GM12873 (cell line): ENCODE measurements at regions not wholly inside any gene's neighbourhood (a gene's known extent, or its start where the extent isn't known, plus 50 kb on each side); places are given as distances from the start of the nearest gene placed in this dataset.

Source experiments
- TF ChIP-seq, protein P1 (sequence below): IDR thresholded peaks from 2 replicates; pipeline ENCODE4 v1.5.1; 2012; ENCODE audit warnings: low read depth, mild to moderate bottlenecking, moderate library complexity, low read length, control low read depth; ENCODE audit not compliant: insufficient read depth; ENCODE audit errors: missing control alignments

DNA sequence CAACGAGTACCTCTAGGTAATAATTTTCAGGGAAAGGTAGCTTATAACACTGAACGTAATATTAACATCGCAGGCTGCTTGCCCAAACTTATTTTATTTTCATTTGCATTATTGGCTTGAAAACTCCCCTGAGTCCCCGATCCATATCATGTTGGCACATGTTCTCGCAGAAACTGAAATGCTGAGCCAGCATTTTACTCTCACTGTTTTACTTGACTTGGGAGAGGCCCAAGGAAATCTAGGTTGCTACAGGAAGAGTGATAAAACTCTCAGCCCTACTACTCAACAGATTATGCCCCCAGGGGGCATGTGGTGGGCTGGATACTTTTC, 183.5 kb upstream of the HABP2 start:
- TF ChIP-seq, protein P1, sequence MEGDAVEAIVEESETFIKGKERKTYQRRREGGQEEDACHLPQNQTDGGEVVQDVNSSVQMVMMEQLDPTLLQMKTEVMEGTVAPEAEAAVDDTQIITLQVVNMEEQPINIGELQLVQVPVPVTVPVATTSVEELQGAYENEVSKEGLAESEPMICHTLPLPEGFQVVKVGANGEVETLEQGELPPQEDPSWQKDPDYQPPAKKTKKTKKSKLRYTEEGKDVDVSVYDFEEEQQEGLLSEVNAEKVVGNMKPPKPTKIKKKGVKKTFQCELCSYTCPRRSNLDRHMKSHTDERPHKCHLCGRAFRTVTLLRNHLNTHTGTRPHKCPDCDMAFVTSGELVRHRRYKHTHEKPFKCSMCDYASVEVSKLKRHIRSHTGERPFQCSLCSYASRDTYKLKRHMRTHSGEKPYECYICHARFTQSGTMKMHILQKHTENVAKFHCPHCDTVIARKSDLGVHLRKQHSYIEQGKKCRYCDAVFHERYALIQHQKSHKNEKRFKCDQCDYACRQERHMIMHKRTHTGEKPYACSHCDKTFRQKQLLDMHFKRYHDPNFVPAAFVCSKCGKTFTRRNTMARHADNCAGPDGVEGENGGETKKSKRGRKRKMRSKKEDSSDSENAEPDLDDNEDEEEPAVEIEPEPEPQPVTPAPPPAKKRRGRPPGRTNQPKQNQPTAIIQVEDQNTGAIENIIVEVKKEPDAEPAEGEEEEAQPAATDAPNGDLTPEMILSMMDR, result no peak

DNA sequence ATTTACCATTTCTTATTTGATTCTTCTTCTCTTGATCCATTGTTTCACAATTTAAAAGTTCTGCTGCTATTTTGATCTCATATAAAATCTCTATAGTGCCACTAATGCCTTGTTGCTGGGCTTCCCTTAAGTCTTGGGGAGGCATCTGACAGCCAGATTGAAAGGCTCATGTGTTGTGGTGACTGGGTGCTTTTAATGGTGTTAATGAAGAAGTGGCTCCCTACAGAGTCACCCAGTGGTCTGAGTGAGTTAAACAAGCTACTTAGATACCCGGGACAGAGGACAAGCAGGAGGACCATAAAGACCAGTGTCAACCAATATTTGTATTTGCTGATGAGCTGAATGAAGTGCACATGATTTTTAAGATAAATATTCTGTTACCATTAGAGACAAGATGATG, 176.4 kb upstream of the HABP2 start:
- TF ChIP-seq, protein P1, result no peak

DNA sequence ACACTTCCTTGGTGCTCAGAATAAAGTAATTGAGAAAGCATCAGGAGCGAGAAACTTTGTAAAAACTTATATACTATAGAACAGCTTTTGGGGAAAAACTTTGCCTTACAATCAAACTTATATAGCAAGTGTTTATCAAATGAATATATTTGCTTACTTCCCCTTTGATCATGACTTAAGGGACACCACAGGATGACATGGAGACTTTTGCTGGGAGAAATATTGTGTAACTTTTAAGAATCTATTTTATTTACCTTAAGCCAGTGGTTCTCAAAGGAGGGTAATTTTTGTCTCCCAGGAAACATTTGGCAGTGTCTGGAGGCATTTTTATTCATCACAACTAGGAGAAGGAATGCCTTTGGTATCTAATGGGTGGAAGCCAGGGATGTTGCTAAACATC, 173.8 kb upstream of the HABP2 start:
- TF ChIP-seq, protein P1, result no peak

DNA sequence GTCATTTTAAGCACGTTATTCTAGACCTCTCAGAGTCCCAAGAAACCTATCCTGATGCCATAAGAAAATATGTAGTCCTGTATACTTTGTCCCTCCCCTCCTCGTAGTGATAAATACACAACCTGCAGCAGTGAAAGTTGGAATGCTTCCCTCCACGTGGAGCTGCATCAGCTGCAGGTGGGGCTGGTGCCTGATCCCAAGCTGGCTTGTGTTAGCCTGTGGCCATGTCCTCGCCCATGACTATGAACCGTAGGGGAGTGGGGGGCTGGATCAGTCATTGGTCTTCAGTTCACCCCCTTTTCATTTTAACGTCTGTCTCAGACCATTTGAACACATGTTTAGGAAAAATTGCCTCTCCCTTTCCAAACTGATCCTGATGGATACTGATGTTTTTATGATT, 171.4 kb upstream of the HABP2 start:
- TF ChIP-seq, protein P1, result no peak

DNA sequence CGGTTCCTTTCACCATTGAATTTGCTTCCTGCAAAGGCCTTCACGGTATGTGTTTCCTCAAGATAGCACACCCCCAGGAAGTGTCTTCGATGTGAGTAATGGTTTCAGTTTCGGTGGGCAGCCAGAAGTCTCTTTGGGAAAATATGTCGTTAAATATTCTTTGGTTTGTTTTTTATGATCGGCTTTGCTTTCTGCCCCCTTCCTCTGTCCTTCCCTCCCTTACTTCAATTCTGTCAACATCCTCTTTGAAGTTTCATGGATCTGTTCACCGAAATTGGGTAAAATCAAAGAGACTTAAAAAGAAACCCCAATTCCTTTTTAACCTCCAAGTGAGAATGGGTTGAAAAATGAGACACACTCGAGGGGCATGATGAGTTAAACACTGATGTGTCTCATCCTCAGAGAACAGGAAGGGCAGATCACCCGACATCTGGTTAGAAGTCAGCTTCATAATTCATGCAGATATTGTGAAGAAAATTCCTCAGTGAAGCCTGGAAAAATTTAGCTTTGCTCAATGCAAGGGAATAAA, 170.8 kb upstream of the HABP2 start:
- TF ChIP-seq, protein P1, result no peak

DNA sequence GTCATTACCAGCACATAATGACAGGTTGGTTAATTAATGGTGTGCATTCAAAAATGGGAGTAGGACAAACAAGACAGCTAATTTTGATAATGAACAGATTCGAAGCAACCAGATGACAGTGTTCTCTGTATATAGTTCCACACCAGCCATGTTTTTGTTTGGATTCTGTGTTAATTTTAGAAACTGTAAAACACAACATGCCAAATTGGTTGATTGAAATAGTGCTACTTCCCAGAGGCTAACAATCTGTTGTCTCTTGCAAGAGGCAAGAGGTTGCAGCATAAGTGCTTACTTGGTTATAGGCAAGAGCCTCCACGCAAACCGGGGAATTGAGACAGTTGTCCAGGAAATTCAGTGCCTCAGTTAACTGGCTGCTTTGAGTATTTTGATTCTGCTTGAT, 170.2 kb upstream of the HABP2 start:
- TF ChIP-seq, protein P1, result no peak

DNA sequence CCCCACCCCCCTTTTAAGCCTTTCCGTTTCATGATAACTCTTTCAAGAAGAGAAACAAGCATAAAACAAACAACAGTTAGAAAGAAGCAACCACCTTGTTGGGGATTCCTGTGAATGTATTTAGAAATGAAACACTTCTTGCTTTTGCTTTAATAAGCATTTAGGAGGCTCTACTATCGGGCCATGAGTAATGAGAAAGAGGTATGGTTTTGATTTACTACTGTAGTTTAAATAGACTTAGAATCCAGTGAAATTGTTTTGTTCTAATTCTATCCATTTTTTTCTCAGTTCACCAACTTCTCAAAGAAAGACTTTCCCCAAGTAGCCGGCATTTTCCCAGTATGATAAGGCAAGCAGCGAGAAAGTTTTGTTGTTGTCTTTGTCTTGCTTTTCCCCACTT, 168.7 kb upstream of the HABP2 start:
- TF ChIP-seq, protein P1, result no peak
